Gastroesophageal sphincter (tissue), 4 donors: ENCODE measurements at regions not wholly inside any gene's neighbourhood (a gene's known extent, or its start where the extent isn't known, plus 50 kb on each side); places are given as distances from the start of the nearest gene placed in this dataset.

Source experiments
- ATAC-seq: fragments of 150-250 bp; one replicate; pipeline ENCODE4 v1.9.1; 2016; ENCODE audit warnings: mild to moderate bottlenecking, moderate library complexity
- H3K27ac ChIP-seq, 4 donors: fragments of 200-600 bp; sonication (generic) in 3 of 4; 1 replicate in 3 of 4; 2 replicates in 1 of 4; pipeline ENCODE4 v1.5.1; 2016 to 2019
- H3K27me3 ChIP-seq: fragments of 200-600 bp; sonication (generic); one replicate; pipeline ENCODE4 v1.5.1; 2019
- H3K36me3 ChIP-seq, 2 donors: fragments of 200-600 bp; sonication (generic); one replicate each; pipeline ENCODE4 v1.5.1; 2019; ENCODE audit warnings: control low read depth in 1 of 2
- H3K4me1 ChIP-seq, 3 donors: fragments of 200-600 bp; sonication (generic); 1 replicate in 2 of 3; 2 replicates in 1 of 3; pipeline ENCODE4 v1.5.1; 2016 to 2019; ENCODE audit warnings: control low read depth in 2 of 3
- H3K4me3 ChIP-seq, 2 donors: fragments of 200-600 bp; sonication (generic); one replicate each; pipeline ENCODE4 v1.5.1; 2019; ENCODE audit warnings: mild to moderate bottlenecking in 1 of 2, moderate library complexity in 1 of 2
- H3K9me3 ChIP-seq, 3 donors: fragments of 200-600 bp; sonication (generic); one replicate each; pipeline ENCODE4 v1.5.1; 2017 to 2019; ENCODE audit warnings: control low read depth in 2 of 3
- CTCF ChIP-seq, 4 experiments: fragments of 200-600 bp in 2 of 4; fragments of 450-650 bp in 2 of 4; sonication (generic) in 1 of 4; IDR thresholded peaks; one replicate each; pipeline ENCODE4 v1.5.1; 2017 to 2019; ENCODE audit warnings: antibody characterized with exemption in 4 of 4, mild to moderate bottlenecking in 2 of 4, moderate library complexity in 2 of 4
- EP300 ChIP-seq: sonication (generic); formaldehyde crosslinking; IDR thresholded peaks from one replicate; pipeline ENCODE4 v1.6.1; 2017; ENCODE audit warnings: antibody characterized with exemption, mild to moderate bottlenecking
- POLR2A ChIP-seq, 2 donors: fragments of 450-650 bp; IDR thresholded peaks; one replicate each; pipeline ENCODE4 v1.6.1; 2017; ENCODE audit warnings: antibody characterized with exemption in 2 of 2, mild to moderate bottlenecking in 2 of 2, moderate library complexity in 1 of 2
- POLR2AphosphoS5 ChIP-seq: sonication (generic); formaldehyde crosslinking; IDR thresholded peaks from one replicate; pipeline ENCODE4 v1.6.1; 2017; ENCODE audit warnings: antibody characterized with exemption
- WGBS, 2 donors: methylation state at CpG; one replicate each; pipeline ENCODE4 v1.1.5; 2018; ENCODE audit warnings: low coverage in 1 of 2; 5-methylcytosine and 5-hydroxymethylcytosine counted together

DNA sequence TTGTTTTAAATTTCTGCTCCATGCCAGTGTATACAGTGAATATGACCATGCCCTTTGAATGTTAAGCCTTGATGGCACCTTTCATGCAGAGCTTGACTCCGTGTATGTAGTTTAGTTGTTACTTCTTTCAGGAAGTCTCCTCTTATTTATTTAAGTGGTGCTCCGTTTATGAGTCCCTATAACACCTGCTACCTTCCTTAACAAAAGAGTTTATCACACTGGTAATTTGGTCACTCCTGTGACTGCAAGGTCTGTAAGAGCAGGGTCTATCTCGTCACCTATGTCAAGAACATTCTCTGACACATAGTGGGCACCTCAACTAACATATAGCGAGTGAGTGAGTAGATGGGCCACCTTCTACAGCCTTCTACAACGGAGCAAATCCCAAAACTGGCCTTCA is 152.5 kb downstream of the CCDC34 start:
- Histone ChIP-seq H3K4me1 (peaks cover 0 to 12% (median 5%) of the 10 kb centered on the region in 3 donors), H3K36me3 (no peaks in the 10 kb centered on the region), H3K27ac (no peak overlapping the region), H3K27me3 (no peaks in the 10 kb centered on the region), H3K9me3 (no peaks in the 10 kb centered on the region), H3K4me3 (no peak overlapping the region)
- ATAC-seq, result no peak
- no peak for TF ChIP-seq CTCF (IDR thresholded peaks at IDR 0.05)
- 71 to 85% methylated on average over 3 to 4 of the region's 5 CpGs for WGBS, 2 donors

DNA sequence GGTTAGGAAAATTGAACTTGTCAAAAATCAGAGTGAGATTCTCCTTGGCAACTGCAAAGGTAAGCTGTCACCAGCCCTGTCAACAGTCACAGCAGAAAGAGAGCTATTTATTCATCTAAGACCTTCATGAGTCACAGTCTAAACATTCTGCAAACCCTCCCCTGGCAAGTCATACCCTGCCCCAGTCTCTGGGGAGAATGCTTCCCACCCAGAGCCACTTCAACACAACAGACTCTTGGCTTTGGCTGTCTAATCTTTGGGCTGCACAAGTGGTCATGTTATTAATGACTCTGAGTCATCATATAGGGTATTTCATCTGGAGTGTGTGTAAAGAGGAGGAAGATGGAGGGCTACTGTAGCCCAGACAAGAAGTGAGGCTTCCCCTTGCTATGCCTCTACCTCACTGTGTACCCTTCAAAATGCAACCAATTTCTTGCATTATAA is 153.4 kb downstream of the CCDC34 start:
- Histone ChIP-seq H3K36me3 (no peaks in the 10 kb centered on the region), H3K4me1 (peaks cover 0 to 12% (median 5%) of the 10 kb centered on the region in 3 donors), H3K9me3 (no peaks in the 10 kb centered on the region), H3K27me3 (no peaks in the 10 kb centered on the region), H3K4me3 (no peak overlapping the region), H3K27ac (no peak overlapping the region)
- TF ChIP-seq POLR2AphosphoS5, result no peak
- no peak for TF ChIP-seq POLR2A (IDR thresholded peaks at IDR 0.05)
- TF ChIP-seq EP300, result no peak
- TF ChIP-seq CTCF (IDR thresholded peaks at IDR 0.05), result no peak
- peak; percentile 64 for ATAC-seq

- no peaks in the 10 kb centered on the region for H3K36me3 ChIP-seq
- TF ChIP-seq EP300, result no peak
- no peak for TF ChIP-seq POLR2AphosphoS5
- no peak for TF ChIP-seq CTCF (IDR thresholded peaks at IDR 0.05)
- TF ChIP-seq POLR2A (IDR thresholded peaks at IDR 0.05), result no peak
- ATAC-seq, result no peak
- no peak overlapping the region for H3K27ac ChIP-seq
- H3K4me3 ChIP-seq, result no peak overlapping the region
- peaks cover 0 to 12% (median 5%) of the 10 kb centered on the region in 3 donors for H3K4me1 ChIP-seq
- no peaks in the 10 kb centered on the region for H3K27me3 ChIP-seq
- no peaks in the 10 kb centered on the region for H3K9me3 ChIP-seq
- 81 to 90% methylated on average over 2 to 3 of the region's 3 CpGs for WGBS, 2 donors
Observed at GRCh38 chr11:27208846-27209245, 154.2 kb downstream of the CCDC34 start.

- TF ChIP-seq EP300 (no peak), POLR2A (IDR thresholded peaks at IDR 0.05) (no peak), POLR2AphosphoS5 (no peak), CTCF (IDR thresholded peaks at IDR 0.05) (no peak)
- H3K27ac ChIP-seq, result no peak overlapping the region
- no peak for ATAC-seq
- H3K9me3 ChIP-seq, result no peaks in the 10 kb centered on the region
- 88% methylated on average over 2 of the region's 2 CpGs for WGBS, 2 donors
- no peak overlapping the region for H3K4me3 ChIP-seq
- no peaks in the 10 kb centered on the region for H3K27me3 ChIP-seq
- no peaks in the 10 kb centered on the region for H3K36me3 ChIP-seq
- peaks cover 0 to 5% (median 2%) of the 10 kb centered on the region in 3 donors for H3K4me1 ChIP-seq
Observed at GRCh38 chr11:27207025-27207650, 155.9 kb downstream of the CCDC34 start.

- Histone ChIP-seq H3K9me3 (no peaks in the 10 kb centered on the region), H3K27me3 (no peaks in the 10 kb centered on the region), H3K27ac (no peak overlapping the region), H3K4me3 (no peak overlapping the region), H3K36me3 (no peaks in the 10 kb centered on the region), H3K4me1 (peaks cover 3 to 16% (median 11%) of the 10 kb centered on the region in 3 donors)
- no peak for TF ChIP-seq POLR2AphosphoS5
- no peak for TF ChIP-seq POLR2A (IDR thresholded peaks at IDR 0.05)
- TF ChIP-seq EP300, result no peak
- no peak for TF ChIP-seq CTCF (IDR thresholded peaks at IDR 0.05)
- no peak for ATAC-seq
Observed at GRCh38 chr11:27205779-27206570, 157.0 kb downstream of the CCDC34 start.
